K562 (cell line): ENCODE measurements at regions not wholly inside any gene's neighbourhood (a gene's known extent, or its start where the extent isn't known, plus 50 kb on each side); places are given as distances from the start of the nearest gene placed in this dataset.

Experiments
- ATAC-seq: fragments of 200-7000 bp; cut with Tn5 transposase; 3 replicates; pipeline ENCODE4 v1.9.1; 2020; ENCODE audit warnings: moderate library complexity
- BruUV-seq: library from RNA; stranded (reverse); fragments of 400-500 nt; replicated peaks from 2 replicates; lab custom pipeline; 2021; lab: Mats Ljungman, UMichigan
- CTCF ChIA-PET: fragments of 300-600 bp; formaldehyde crosslinking; extraction: SDS; loops from one replicate; lab custom pipeline; 2021; ENCODE audit warnings: low intra/inter-chr PET ratio; lab: Yijun Ruan, JAX
- POLR2A ChIA-PET: fragments of 300-600, 350-650 bp; sonication (Branson Sonifier 250); formaldehyde crosslinking; extraction: SDS; loops from one replicate; lab custom pipeline; 2021; ENCODE audit warnings: antibody characterized with exemption, inconsistent platforms; lab: Yijun Ruan, JAX
- DNase-seq, 4 experiments: peaks; one replicate each; pipeline versions ENCODE4 v3.0.0 to v3.0.0-alpha.2; 2011 to 2018; ENCODE audit warnings: low spot score in 3 of 4, mixed read lengths in 3 of 4; ENCODE audit errors: extremely low read depth in 1 of 4
- FAIRE-seq: peaks from 2 replicates; lab custom pipeline; 2011; peaks lifted over from hg19 to GRCh38; lab: Jason Lieb, UNC
- H2AFZ ChIP-seq: 2 replicates; pipeline ENCODE4 v1.6.0; 2011; ENCODE audit warnings: low read depth, low read length, control low read depth, inconsistent platforms
- H3K27ac ChIP-seq: fragments of 200-600 bp; 3 replicates; pipeline ENCODE4 v1.8.0; 2011; ENCODE audit warnings: low read depth, mild to moderate bottlenecking, control low read depth, inconsistent platforms, low read length, moderate library complexity, mixed read lengths; ENCODE audit errors: extremely low read depth
- H3K27me3 ChIP-seq, 2 experiments: fragments of 300-600 bp in 1 of 2; 2 replicates in 1 of 2; 3 replicates in 1 of 2; pipeline versions ENCODE4 v1.6.0 to v1.8.0; 2011; ENCODE audit warnings: inconsistent platforms in 2 of 2, low read length in 2 of 2, mild to moderate bottlenecking in 1 of 2, mixed read lengths in 1 of 2, moderate library complexity in 1 of 2; ENCODE audit not compliant: control insufficient read depth in 2 of 2, insufficient read depth in 2 of 2
- H3K36me3 ChIP-seq: fragments of 300-600 bp; 3 replicates; pipeline ENCODE4 v1.8.0; 2011; ENCODE audit warnings: mild to moderate bottlenecking, low read length, inconsistent platforms; ENCODE audit not compliant: control insufficient read depth, insufficient read depth
- H3K4me1 ChIP-seq, 2 experiments: fragments of 200-600 bp in 1 of 2; replicated peaks in 1 of 2; 2 replicates in 1 of 2; 3 replicates in 1 of 2; pipeline versions ENCODE4 v1.5.1 to v1.8.0; 2011; ENCODE audit warnings: inconsistent platforms in 2 of 2, low read length in 2 of 2, mild to moderate bottlenecking in 1 of 2, mixed read lengths in 1 of 2, moderate library complexity in 1 of 2; ENCODE audit not compliant: control insufficient read depth in 2 of 2, insufficient read depth in 2 of 2
- H3K4me2 ChIP-seq: 2 replicates; pipeline ENCODE4 v1.6.1; 2011; ENCODE audit warnings: low read length, control low read depth, inconsistent platforms, mixed read lengths; ENCODE audit not compliant: insufficient read depth
- H3K4me3 ChIP-seq: fragments of 200-600 bp; sonication (generic), shearing (Covaris generic); 2 replicates; pipeline ENCODE4 v1.5.1; 2016; ENCODE audit warnings: control low read depth, inconsistent platforms
- H3K79me2 ChIP-seq: fragments of 200-600 bp; 3 replicates; pipeline ENCODE4 v1.8.0; 2011; ENCODE audit warnings: low read length, inconsistent platforms; ENCODE audit not compliant: control insufficient read depth, insufficient read depth
- H3K9ac ChIP-seq, 2 experiments: 2 replicates each; pipeline versions ENCODE4 v1.6.0 to v1.6.1; 2011; ENCODE audit warnings: low read depth in 2 of 2, low read length in 2 of 2, control low read depth in 1 of 2, inconsistent platforms in 1 of 2, mild to moderate bottlenecking in 1 of 2, mixed read lengths in 1 of 2; ENCODE audit not compliant: insufficient read depth in 1 of 2
- H3K9me1 ChIP-seq: one replicate; pipeline ENCODE4 v1.6.0; 2011; ENCODE audit warnings: inconsistent platforms, mild to moderate bottlenecking, low read length, moderate library complexity; ENCODE audit not compliant: control insufficient read depth, insufficient read depth
- H3K9me3 ChIP-seq: replicated peaks from 2 replicates; pipeline ENCODE4 v1.5.1; 2011; ENCODE audit warnings: low read depth, low read length, inconsistent platforms; ENCODE audit not compliant: control insufficient read depth, insufficient read depth
- H4K20me1 ChIP-seq: replicated peaks from 2 replicates; pipeline ENCODE4 v1.6.1; 2011; ENCODE audit warnings: low read length, inconsistent platforms, mixed read lengths; ENCODE audit not compliant: control insufficient read depth, insufficient read depth
- ELF1 ChIP-seq: fragments of 200-800 bp; sonication (Bioruptor generic); IDR thresholded peaks from 2 replicates; pipeline ENCODE4 v1.6.1; 2016; ENCODE audit warnings: missing genetic modification characterization, missing compliant biosample characterization
- FOXP4 ChIP-seq: sonication (generic); formaldehyde crosslinking; IDR thresholded peaks from 2 replicates; pipeline ENCODE4 v1.8.0; 2022; ENCODE audit warnings: mild to moderate bottlenecking, missing genetic modification reagents, borderline replicate concordance
- L3MBTL2 ChIP-seq: fragments of 450-650 bp; IDR thresholded peaks from 2 replicates; pipeline ENCODE4 v1.6.1; 2016; ENCODE audit warnings: mild to moderate bottlenecking, moderate library complexity
- PTBP1 ChIP-seq: fragments of 200-400 bp; formaldehyde crosslinking; IDR thresholded peaks from 2 replicates; pipeline ENCODE4 v1.6.1; 2017; ENCODE audit warnings: low read depth, low read length
- TAF7 ChIP-seq: fragments of 450-650 bp; IDR thresholded peaks from 2 replicates; pipeline ENCODE4 v1.6.1; 2016; ENCODE audit warnings: missing genetic modification characterization, missing compliant biosample characterization
- WGBS: fragments of 100-300 bp; shearing (Covaris generic); methylation state at CpG from one replicate; pipeline ENCODE4 v1.1.6; 2016; ENCODE audit warnings: low coverage, mixed read lengths; ENCODE audit not compliant: insufficient coverage; ENCODE audit errors: missing lambda C conversion rate; 5-methylcytosine and 5-hydroxymethylcytosine counted together
- in situ Hi-C: fragments of 300-500 bp; cut with MboI; formaldehyde crosslinking; loops from 4 replicates; pipeline ENCODE4 v1.15.0; 2018; ENCODE audit warnings: inconsistent platforms, mixed read lengths
- intact Hi-C: fragments of 100-400 bp; cut with micrococcal nuclease; formaldehyde crosslinking; loops from 2 replicates; pipeline ENCODE4 v1.14.2; 2022
- TF ChIP-seq, protein P1 (sequence below): fragments of 200-800 bp; sonication (Bioruptor generic); IDR thresholded peaks from 2 replicates; pipeline ENCODE4 v1.6.1; 2016; ENCODE audit warnings: missing genetic modification characterization, missing compliant biosample characterization

DNA sequence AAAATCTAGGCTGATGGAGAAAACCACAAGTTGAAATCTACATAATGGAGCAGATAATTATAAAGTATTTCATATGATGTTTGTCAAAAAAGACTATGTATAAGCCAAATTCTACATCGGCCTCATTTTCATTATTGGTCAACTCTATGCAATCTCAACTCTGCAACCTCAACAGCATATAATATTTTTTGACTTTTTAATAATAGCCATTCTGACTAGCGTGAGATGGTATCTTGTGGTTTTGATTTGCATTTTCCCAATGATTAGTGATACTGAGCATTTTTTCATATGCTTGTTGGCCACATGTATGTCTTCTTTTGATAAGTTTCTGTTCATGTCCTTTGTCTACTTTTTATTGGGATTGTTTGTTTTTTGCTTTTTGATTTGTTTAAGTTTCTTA lies 496.1 kb upstream of the SLC39A10 start:
- no peak overlapping the region for H3K9ac ChIP-seq
- H3K4me1 ChIP-seq: no peaks in the 10 kb centered on the region
- no peaks in the 10 kb centered on the region for H4K20me1 ChIP-seq
- no peaks in the 10 kb centered on the region for H3K79me2 ChIP-seq
- TF ChIP-seq L3MBTL2 (no peak), TAF7 (tag) (no peak), PTBP1 (no peak), FOXP4 (no peak), ELF1 (tag) (no peak)
- TF ChIP-seq, protein P1, sequence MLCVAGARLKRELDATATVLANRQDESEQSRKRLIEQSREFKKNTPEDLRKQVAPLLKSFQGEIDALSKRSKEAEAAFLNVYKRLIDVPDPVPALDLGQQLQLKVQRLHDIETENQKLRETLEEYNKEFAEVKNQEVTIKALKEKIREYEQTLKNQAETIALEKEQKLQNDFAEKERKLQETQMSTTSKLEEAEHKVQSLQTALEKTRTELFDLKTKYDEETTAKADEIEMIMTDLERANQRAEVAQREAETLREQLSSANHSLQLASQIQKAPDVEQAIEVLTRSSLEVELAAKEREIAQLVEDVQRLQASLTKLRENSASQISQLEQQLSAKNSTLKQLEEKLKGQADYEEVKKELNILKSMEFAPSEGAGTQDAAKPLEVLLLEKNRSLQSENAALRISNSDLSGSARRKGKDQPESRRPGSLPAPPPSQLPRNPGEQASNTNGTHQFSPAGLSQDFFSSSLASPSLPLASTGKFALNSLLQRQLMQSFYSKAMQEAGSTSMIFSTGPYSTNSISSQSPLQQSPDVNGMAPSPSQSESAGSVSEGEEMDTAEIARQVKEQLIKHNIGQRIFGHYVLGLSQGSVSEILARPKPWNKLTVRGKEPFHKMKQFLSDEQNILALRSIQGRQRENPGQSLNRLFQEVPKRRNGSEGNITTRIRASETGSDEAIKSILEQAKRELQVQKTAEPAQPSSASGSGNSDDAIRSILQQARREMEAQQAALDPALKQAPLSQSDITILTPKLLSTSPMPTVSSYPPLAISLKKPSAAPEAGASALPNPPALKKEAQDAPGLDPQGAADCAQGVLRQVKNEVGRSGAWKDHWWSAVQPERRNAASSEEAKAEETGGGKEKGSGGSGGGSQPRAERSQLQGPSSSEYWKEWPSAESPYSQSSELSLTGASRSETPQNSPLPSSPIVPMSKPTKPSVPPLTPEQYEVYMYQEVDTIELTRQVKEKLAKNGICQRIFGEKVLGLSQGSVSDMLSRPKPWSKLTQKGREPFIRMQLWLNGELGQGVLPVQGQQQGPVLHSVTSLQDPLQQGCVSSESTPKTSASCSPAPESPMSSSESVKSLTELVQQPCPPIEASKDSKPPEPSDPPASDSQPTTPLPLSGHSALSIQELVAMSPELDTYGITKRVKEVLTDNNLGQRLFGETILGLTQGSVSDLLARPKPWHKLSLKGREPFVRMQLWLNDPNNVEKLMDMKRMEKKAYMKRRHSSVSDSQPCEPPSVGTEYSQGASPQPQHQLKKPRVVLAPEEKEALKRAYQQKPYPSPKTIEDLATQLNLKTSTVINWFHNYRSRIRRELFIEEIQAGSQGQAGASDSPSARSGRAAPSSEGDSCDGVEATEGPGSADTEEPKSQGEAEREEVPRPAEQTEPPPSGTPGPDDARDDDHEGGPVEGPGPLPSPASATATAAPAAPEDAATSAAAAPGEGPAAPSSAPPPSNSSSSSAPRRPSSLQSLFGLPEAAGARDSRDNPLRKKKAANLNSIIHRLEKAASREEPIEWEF (CRISPR knock-in tag): no peak
- no peak overlapping the region for H2AFZ ChIP-seq
- no peak overlapping the region for H3K4me2 ChIP-seq
- no peaks in the 10 kb centered on the region for H3K27me3 ChIP-seq
- ChIA-PET CTCF (no interaction called here), POLR2A (no interaction called here)
- FAIRE-seq (no peak), DNase-seq (no peak), ATAC-seq (no peak)
- intact Hi-C loops (no loop called here), in situ Hi-C loops (no loop called here)
- 4% methylated on average over 2 of the region's 2 CpGs for WGBS
- H3K36me3 ChIP-seq: no peaks in the 10 kb centered on the region
- H3K9me1 ChIP-seq: no peaks in the 10 kb centered on the region
- no peak overlapping the region for H3K4me3 ChIP-seq
- BruUV-seq: no TSS peak
- H3K9me3 ChIP-seq: no peaks in the 10 kb centered on the region
- no peak overlapping the region for H3K27ac ChIP-seq
